OCI-LY7 (cell line): ENCODE measurements at regions not wholly inside any gene's neighbourhood (a gene's known extent, or its start where the extent isn't known, plus 50 kb on each side); places are given as distances from the start of the nearest gene placed in this dataset.

Source experiments
- BruUV-seq: library from RNA; stranded (reverse); fragments of 400-500 nt; replicated peaks from 2 replicates; lab custom pipeline; 2021; lab: Mats Ljungman, UMichigan
- CTCF ChIA-PET: fragments of 300-600 bp; sonication (Branson Sonifier 250); formaldehyde crosslinking; loops from one replicate; lab custom pipeline; 2022; ENCODE audit warnings: antibody characterized with exemption; ENCODE audit not compliant: unreplicated experiment; lab: Charles Lee
- POLR2A ChIA-PET: fragments of 300-600 bp; sonication (Branson Sonifier 250); formaldehyde crosslinking; loops from one replicate; lab custom pipeline; 2022; ENCODE audit warnings: antibody characterized with exemption; lab: Charles Lee
- DNase-seq: peaks from one replicate; pipeline ENCODE4 v3.0.0-alpha.2; 2015; ENCODE audit warnings: low spot score
- H2AFZ ChIP-seq: fragments of 200-600 bp; sonication (generic), shearing (Covaris generic); 2 replicates; pipeline ENCODE4 v1.6.1; 2014; ENCODE audit warnings: mild to moderate bottlenecking, antibody characterized with exemption, low read length, moderate library complexity
- H3K27ac ChIP-seq: fragments of 200-600 bp; sonication (generic); 2 replicates; pipeline ENCODE4 v1.5.1; 2014; ENCODE audit warnings: mixed run types, low read depth, mild to moderate bottlenecking, moderate library complexity, low read length, inconsistent platforms; ENCODE audit not compliant: poor library complexity, severe bottlenecking
- H3K36me3 ChIP-seq: fragments of 200-600 bp; sonication (generic); 2 replicates; pipeline ENCODE4 v1.6.1; 2014; ENCODE audit warnings: mild to moderate bottlenecking, antibody characterized with exemption, low read length, moderate library complexity, mixed read lengths; ENCODE audit not compliant: insufficient read depth
- H3K4me1 ChIP-seq: fragments of 200-600 bp; sonication (generic); 2 replicates; pipeline ENCODE4 v1.5.1; 2014; ENCODE audit warnings: mild to moderate bottlenecking, low read length; ENCODE audit not compliant: insufficient read depth, poor library complexity, severe bottlenecking
- H3K4me2 ChIP-seq: fragments of 200-600 bp; sonication (generic); 2 replicates; pipeline ENCODE4 v1.6.1; 2014; ENCODE audit warnings: mild to moderate bottlenecking, low read length
- H3K4me3 ChIP-seq: fragments of 200-600 bp; sonication (generic); 2 replicates; pipeline ENCODE4 v1.5.1; 2014; ENCODE audit warnings: mild to moderate bottlenecking, low read depth, low read length; ENCODE audit not compliant: poor library complexity, severe bottlenecking
- H3K79me2 ChIP-seq: fragments of 200-600 bp; sonication (generic); 2 replicates; pipeline ENCODE4 v1.6.1; 2016; ENCODE audit warnings: low read depth, mild to moderate bottlenecking, low read length, moderate library complexity, mixed read lengths; ENCODE audit not compliant: insufficient read depth
- H3K9me2 ChIP-seq: fragments of 200-600 bp; sonication (generic); 2 replicates; pipeline ENCODE4 v1.6.1; 2016; ENCODE audit warnings: mild to moderate bottlenecking, low read length, mixed read lengths; ENCODE audit not compliant: insufficient read depth
- H3K9me3 ChIP-seq: fragments of 200-600 bp; sonication (generic); 2 replicates; pipeline ENCODE4 v1.6.1; 2014; ENCODE audit warnings: mild to moderate bottlenecking, mixed run types, low read length, mixed read lengths
- H4K20me1 ChIP-seq: fragments of 200-600 bp; sonication (generic); 2 replicates; pipeline ENCODE4 v1.6.1; 2014; ENCODE audit warnings: mild to moderate bottlenecking, antibody characterized with exemption, low read length, moderate library complexity, mixed read lengths; ENCODE audit not compliant: insufficient read depth
- EZH2phosphoT487 ChIP-seq: fragments of 200-600 bp; sonication (generic); IDR thresholded peaks from 2 replicates; pipeline ENCODE4 v1.6.1; 2018; ENCODE audit warnings: low read depth, borderline replicate concordance, mild to moderate bottlenecking, mixed run types, antibody characterized with exemption, low read length, moderate library complexity, mixed read lengths
- intact Hi-C: fragments of 100-400 bp; cut with micrococcal nuclease; formaldehyde crosslinking; loops from one replicate; pipeline ENCODE4 v1.10.0; 2022; ENCODE audit not compliant: unreplicated experiment
- TF ChIP-seq, protein P1 (sequence below): fragments of 200-600 bp; sonication (generic); conservative IDR thresholded peaks from 2 replicates; pipeline ENCODE4 v1.5.1; 2014; ENCODE audit warnings: mild to moderate bottlenecking, antibody characterized with exemption, low read length, moderate library complexity, mixed read lengths

DNA sequence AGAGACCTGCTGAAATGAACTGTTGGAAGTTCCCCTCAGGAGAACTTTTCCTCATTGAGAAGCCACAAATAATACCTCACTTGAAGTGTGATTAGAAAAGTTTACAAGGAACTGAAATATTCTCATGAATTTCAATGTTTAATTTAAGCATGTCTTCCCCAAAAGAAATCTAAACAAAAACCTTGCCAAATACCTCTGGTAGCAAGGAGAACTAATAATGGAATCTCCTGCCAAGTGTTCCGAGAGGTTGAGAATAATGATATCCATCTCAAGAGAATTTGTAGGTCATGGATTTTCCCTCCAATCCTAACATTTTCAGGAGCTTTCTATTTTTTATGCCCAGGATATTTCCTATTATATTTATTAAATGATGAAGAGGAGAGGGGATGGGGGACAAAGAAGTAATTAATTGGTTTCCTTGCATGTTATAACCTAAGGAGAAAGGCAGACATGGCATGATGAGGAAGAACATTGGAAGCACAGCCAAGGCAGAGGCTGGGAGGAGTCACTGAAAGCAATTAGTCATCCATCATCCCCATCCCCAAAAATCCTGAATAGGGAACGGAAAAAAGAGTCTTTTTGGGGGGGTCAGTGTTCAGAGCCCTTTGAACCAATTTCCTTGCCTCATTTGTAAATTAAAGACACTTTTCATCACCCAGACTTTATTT is 93.6 kb upstream of the IL6 start:
- no peaks in the 10 kb centered on the region for H3K4me1 ChIP-seq
- H2AFZ ChIP-seq = no peak overlapping the region
- ChIA-PET POLR2A (interaction anchor here (0.7 kb wide), 1 partner anchor 919 kb away, joined by 3 read pairs; no protein-coding TSS in a partner anchor), CTCF (no interaction called here)
- BruUV-seq = no TSS peak
- no peak overlapping the region for H3K4me2 ChIP-seq
- no peaks in the 10 kb centered on the region for H3K79me2 ChIP-seq
- DNase-seq = no peak
- H3K9me2 ChIP-seq = no peaks in the 10 kb centered on the region
- H3K27ac ChIP-seq = no peak overlapping the region
- TF ChIP-seq EZH2phosphoT487 = no peak
- TF ChIP-seq, protein P1, sequence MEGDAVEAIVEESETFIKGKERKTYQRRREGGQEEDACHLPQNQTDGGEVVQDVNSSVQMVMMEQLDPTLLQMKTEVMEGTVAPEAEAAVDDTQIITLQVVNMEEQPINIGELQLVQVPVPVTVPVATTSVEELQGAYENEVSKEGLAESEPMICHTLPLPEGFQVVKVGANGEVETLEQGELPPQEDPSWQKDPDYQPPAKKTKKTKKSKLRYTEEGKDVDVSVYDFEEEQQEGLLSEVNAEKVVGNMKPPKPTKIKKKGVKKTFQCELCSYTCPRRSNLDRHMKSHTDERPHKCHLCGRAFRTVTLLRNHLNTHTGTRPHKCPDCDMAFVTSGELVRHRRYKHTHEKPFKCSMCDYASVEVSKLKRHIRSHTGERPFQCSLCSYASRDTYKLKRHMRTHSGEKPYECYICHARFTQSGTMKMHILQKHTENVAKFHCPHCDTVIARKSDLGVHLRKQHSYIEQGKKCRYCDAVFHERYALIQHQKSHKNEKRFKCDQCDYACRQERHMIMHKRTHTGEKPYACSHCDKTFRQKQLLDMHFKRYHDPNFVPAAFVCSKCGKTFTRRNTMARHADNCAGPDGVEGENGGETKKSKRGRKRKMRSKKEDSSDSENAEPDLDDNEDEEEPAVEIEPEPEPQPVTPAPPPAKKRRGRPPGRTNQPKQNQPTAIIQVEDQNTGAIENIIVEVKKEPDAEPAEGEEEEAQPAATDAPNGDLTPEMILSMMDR = no peak
- intact Hi-C loops = no loop called here
- no peaks in the 10 kb centered on the region for H3K36me3 ChIP-seq
- H3K4me3 ChIP-seq = no peak overlapping the region
- no peaks in the 10 kb centered on the region for H4K20me1 ChIP-seq
- no peaks in the 10 kb centered on the region for H3K9me3 ChIP-seq

DNA sequence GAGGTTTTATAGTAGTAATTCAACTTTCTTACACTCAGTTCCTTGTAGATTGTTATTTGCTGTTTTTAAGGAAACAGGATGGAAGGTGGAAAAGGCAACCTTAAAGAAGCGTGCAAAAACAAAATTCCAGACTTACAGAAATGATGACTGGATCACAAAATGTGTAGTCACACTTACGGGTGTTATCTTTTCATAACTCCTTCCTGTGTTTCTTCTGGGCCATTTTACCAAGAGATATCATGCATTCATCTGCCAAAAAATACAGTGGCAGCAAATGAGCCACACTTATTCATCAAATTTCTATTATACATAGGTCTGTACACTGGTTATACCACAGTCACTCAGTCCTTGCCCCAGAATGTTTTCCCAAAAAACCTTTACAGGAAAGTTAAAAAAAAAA is 94.3 kb upstream of the IL6 start:
- no peak overlapping the region for H3K27ac ChIP-seq

DNA sequence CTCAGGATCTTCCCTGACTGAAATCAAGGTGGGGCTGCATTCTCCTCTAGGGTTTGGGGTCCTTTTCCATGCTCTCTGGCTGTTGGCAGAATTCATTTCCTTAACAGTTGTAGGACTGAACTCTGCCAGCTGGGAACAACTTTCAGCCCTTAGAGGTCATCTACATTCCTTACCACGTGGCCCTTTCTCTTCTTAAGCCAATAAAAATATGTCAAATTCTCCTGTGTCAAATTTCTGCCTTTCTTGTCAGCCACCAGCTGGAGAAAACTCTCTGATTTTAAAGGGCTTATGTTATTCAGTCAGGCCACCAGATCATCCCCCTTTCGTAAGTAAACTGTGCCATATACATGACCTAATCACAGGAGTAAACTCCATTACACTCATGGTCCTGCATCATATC is 95.3 kb upstream of the IL6 start:
- Histone ChIP-seq H3K79me2 (no peaks in the 10 kb centered on the region), H3K4me2 (no peak overlapping the region), H3K9me3 (no peaks in the 10 kb centered on the region), H3K4me1 (no peaks in the 10 kb centered on the region), H4K20me1 (no peaks in the 10 kb centered on the region), H2AFZ (no peak overlapping the region), H3K27ac (no peak overlapping the region), H3K9me2 (no peaks in the 10 kb centered on the region), H3K4me3 (no peak overlapping the region), H3K36me3 (no peaks in the 10 kb centered on the region)
- no peak for DNase-seq
- CTCF ChIA-PET = no interaction called here
- BruUV-seq = no TSS peak
- intact Hi-C loops = no loop called here
- no peak for TF ChIP-seq EZH2phosphoT487
- TF ChIP-seq, protein P1 = no peak
- POLR2A ChIA-PET = no interaction called here

More for the DNA sequence above, 94.3 kb upstream of the IL6 start:
- ChIA-PET POLR2A (no interaction called here), CTCF (no interaction called here)
- no peaks in the 10 kb centered on the region for H3K4me1 ChIP-seq
- no peak for DNase-seq
- H3K4me3 ChIP-seq = no peak overlapping the region
- no peaks in the 10 kb centered on the region for H3K36me3 ChIP-seq
- no peaks in the 10 kb centered on the region for H4K20me1 ChIP-seq
- no TSS peak for BruUV-seq
- H3K79me2 ChIP-seq = no peaks in the 10 kb centered on the region
- no peak for TF ChIP-seq EZH2phosphoT487
- TF ChIP-seq, protein P1 = no peak
- no peaks in the 10 kb centered on the region for H3K9me3 ChIP-seq
- intact Hi-C loops = no loop called here
- no peaks in the 10 kb centered on the region for H3K9me2 ChIP-seq
- H2AFZ ChIP-seq = no peak overlapping the region
- no peak overlapping the region for H3K4me2 ChIP-seq
